Endodermal cell (in vitro differentiated cells): ENCODE measurements at regions not wholly inside any gene's neighbourhood (a gene's known extent, or its start where the extent isn't known, plus 50 kb on each side); places are given as distances from the start of the nearest gene placed in this dataset.

ENCODE experiments used
- DNase-seq: peaks from one replicate; pipeline ENCODE4 v3.0.0-alpha.2; 2017
- H3K27ac ChIP-seq: 2 replicates; pipeline ENCODE4 v1.5.1; 2013; ENCODE audit warnings: mild to moderate bottlenecking, low read depth, low read length, moderate library complexity
- H3K27me3 ChIP-seq: 2 replicates; pipeline ENCODE4 v1.6.1; 2013; ENCODE audit warnings: mild to moderate bottlenecking, low read length, moderate library complexity; ENCODE audit not compliant: insufficient read depth, control insufficient read depth, poor library complexity, severe bottlenecking
- H3K36me3 ChIP-seq: 2 replicates; pipeline ENCODE4 v1.7.0; 2013; ENCODE audit warnings: mild to moderate bottlenecking, low read length, moderate library complexity; ENCODE audit not compliant: control insufficient read depth, insufficient read depth
- H3K4me1 ChIP-seq: one replicate; pipeline ENCODE4 v1.7.0; 2013; ENCODE audit warnings: low read length; ENCODE audit not compliant: control insufficient read depth, insufficient read depth
- H3K4me3 ChIP-seq: 2 replicates; pipeline ENCODE4 v1.5.1; 2013; ENCODE audit warnings: mild to moderate bottlenecking, low read length, moderate library complexity
- H3K9ac ChIP-seq: 2 replicates; pipeline ENCODE4 v1.6.1; 2013; ENCODE audit warnings: mild to moderate bottlenecking, low read length, moderate library complexity; ENCODE audit not compliant: poor library complexity, severe bottlenecking; ENCODE audit errors: extremely low read depth
- H3K9me3 ChIP-seq: 2 replicates; pipeline ENCODE4 v1.6.1; 2013; ENCODE audit warnings: mild to moderate bottlenecking, low read length, moderate library complexity; ENCODE audit not compliant: control insufficient read depth
- H3K27ac Mint-ChIP-seq: 2 replicates; pipeline ENCODE4 v1.8.0; 2020; ENCODE audit warnings: mixed read lengths
- H3K27me3 Mint-ChIP-seq: 2 replicates; pipeline ENCODE4 v1.8.0; 2021; ENCODE audit warnings: mild to moderate bottlenecking, mixed read lengths; ENCODE audit not compliant: insufficient read depth
- H3K36me3 Mint-ChIP-seq: 2 replicates; pipeline ENCODE4 v1.8.0; 2020; ENCODE audit warnings: low read depth, mixed read lengths
- H3K4me1 Mint-ChIP-seq: 2 replicates; pipeline ENCODE4 v1.8.0; 2020; ENCODE audit warnings: mixed read lengths
- H3K4me3 Mint-ChIP-seq: 2 replicates; pipeline ENCODE4 v1.8.0; 2020; ENCODE audit warnings: mild to moderate bottlenecking, moderate library complexity, mixed read lengths
- H3K9me3 Mint-ChIP-seq: 2 replicates; pipeline ENCODE4 v1.8.0; 2020; ENCODE audit warnings: mild to moderate bottlenecking, mixed read lengths
- WGBS, 2 experiments: methylation state at CpG; one replicate each; pipeline versions ENCODE4 v1.1.5 to v1.1.7; 2013; ENCODE audit warnings: missing lambda C conversion rate in 2 of 2, mixed read lengths in 1 of 2; ENCODE audit not compliant: insufficient coverage in 1 of 2, insufficient read length in 1 of 2; 5-methylcytosine and 5-hydroxymethylcytosine counted together
- TF ChIP-seq, protein P1 (sequence below): fragments of 200-600 bp; sonication (generic); conservative IDR thresholded peaks from 2 replicates; pipeline ENCODE4 v1.5.0; 2021; ENCODE audit warnings: antibody characterized with exemption, mild to moderate bottlenecking

DNA sequence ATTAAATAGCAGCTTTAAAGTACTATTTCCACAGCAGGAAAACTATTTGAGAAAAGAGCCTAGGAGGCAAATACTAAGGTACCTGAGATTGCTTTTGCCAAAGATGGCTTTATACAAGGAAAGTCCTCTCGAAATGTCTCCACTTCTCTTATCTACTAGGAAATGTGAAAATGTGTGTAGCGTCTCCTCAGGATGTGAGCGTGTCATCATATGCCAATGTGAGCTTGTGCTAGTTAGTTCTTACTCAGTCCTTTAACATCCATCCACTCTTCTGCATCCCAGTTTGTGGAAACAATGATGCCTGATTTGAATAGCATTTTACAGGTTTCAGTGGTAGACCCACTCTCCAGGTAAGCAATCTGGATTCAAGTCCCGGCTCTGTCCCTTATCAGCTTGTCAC, 421.0 kb downstream of the DYNC2H1 start:
- H3K4me1 ChIP-seq = no peaks in the 10 kb centered on the region
- Mint-ChIP-seq H3K27me3 (no peaks in the 10 kb centered on the region), H3K27ac (no peak overlapping the region), H3K36me3 (no peaks in the 10 kb centered on the region), H3K9me3 (no peaks in the 10 kb centered on the region), H3K4me1 (peaks cover 6% of the 10 kb centered on the region), H3K4me3 (no peak overlapping the region)
- no peaks in the 10 kb centered on the region for H3K27me3 ChIP-seq
- 98 to 100% methylated on average over 3 of the region's 4 CpGs for WGBS, 2 experiments
- TF ChIP-seq, protein P1, sequence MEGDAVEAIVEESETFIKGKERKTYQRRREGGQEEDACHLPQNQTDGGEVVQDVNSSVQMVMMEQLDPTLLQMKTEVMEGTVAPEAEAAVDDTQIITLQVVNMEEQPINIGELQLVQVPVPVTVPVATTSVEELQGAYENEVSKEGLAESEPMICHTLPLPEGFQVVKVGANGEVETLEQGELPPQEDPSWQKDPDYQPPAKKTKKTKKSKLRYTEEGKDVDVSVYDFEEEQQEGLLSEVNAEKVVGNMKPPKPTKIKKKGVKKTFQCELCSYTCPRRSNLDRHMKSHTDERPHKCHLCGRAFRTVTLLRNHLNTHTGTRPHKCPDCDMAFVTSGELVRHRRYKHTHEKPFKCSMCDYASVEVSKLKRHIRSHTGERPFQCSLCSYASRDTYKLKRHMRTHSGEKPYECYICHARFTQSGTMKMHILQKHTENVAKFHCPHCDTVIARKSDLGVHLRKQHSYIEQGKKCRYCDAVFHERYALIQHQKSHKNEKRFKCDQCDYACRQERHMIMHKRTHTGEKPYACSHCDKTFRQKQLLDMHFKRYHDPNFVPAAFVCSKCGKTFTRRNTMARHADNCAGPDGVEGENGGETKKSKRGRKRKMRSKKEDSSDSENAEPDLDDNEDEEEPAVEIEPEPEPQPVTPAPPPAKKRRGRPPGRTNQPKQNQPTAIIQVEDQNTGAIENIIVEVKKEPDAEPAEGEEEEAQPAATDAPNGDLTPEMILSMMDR = no peak
- DNase-seq = no peak
- no peaks in the 10 kb centered on the region for H3K36me3 ChIP-seq
- no peak overlapping the region for H3K9ac ChIP-seq
- no peaks in the 10 kb centered on the region for H3K9me3 ChIP-seq
- no peak overlapping the region for H3K4me3 ChIP-seq
- no peak overlapping the region for H3K27ac ChIP-seq

DNA sequence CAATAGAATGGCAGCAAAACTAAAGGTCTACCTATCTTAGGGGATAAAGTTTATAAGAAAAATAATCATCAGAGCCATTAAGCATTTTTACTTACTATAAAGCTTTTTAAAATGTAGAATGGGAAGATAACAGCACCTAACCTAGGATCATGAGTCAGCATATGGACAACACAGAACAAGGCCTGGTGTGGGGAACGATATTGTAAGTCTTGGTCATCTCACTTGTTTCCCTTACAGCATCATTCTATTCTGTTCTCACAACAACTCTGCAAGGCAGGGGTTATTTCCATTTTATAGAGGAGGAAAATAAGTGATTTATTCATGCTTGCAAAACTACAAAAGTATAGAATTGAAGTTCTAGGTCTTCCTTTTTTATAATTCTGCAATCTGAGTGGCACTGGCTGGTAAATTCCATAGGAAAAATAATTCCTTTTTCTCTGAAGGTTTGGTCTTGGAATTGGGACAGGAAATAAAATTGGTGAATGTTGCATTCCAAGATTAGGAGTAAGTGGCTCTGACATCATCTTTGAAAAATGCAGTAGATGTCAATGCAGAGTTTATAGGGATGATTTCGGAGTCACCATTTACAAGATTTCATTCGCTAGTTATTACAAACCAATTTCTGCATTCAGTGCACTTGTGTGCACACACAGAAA, 423.0 kb downstream of the DYNC2H1 start:
- Mint-ChIP-seq H3K4me1 (peaks cover 19% of the 10 kb centered on the region), H3K36me3 (no peaks in the 10 kb centered on the region), H3K4me3 (no peak overlapping the region), H3K27me3 (no peaks in the 10 kb centered on the region), H3K27ac (no peak overlapping the region), H3K9me3 (no peaks in the 10 kb centered on the region)
- DNase-seq = no peak
- no peaks in the 10 kb centered on the region for H3K9me3 ChIP-seq
- no peaks in the 10 kb centered on the region for H3K27me3 ChIP-seq
- no peak overlapping the region for H3K27ac ChIP-seq
- no peaks in the 10 kb centered on the region for H3K36me3 ChIP-seq
- TF ChIP-seq, protein P1 = no peak
- whole genome bisulfite sequencing, 2 experiments = 90 to 100% methylated on average over 2 to 3 of the region's 3 CpGs
- H3K9ac ChIP-seq = no peak overlapping the region
- no peak overlapping the region for H3K4me3 ChIP-seq
- no peaks in the 10 kb centered on the region for H3K4me1 ChIP-seq

DNA sequence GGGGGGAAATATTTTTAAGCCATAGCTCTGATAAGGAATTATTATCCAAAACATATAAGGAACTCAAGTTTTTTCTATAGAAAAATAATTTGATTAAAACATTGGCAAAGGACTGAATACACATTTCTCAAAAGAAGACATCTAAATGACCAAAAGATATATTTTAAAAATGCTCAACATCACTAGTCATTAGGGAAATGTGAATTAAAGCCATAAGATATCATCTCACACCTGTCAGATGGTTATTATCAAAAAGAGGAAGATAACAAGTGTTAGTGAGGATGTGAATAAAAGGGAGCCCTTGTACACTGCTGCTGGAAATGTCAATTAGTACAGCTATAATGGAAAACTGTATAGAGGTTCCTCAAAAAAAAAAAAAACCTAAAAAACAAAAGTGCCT, 425.0 kb downstream of the DYNC2H1 start:
- Mint-ChIP-seq H3K36me3 (no peaks in the 10 kb centered on the region), H3K4me1 (peaks cover 19% of the 10 kb centered on the region), H3K9me3 (no peaks in the 10 kb centered on the region), H3K27me3 (no peaks in the 10 kb centered on the region), H3K27ac (no peak overlapping the region), H3K4me3 (no peak overlapping the region)
- Histone ChIP-seq H3K36me3 (no peaks in the 10 kb centered on the region), H3K4me3 (no peak overlapping the region), H3K27me3 (no peaks in the 10 kb centered on the region), H3K9ac (no peak overlapping the region), H3K4me1 (no peaks in the 10 kb centered on the region), H3K9me3 (no peaks in the 10 kb centered on the region), H3K27ac (no peak overlapping the region)
- TF ChIP-seq, protein P1 = no peak
- DNase-seq = no peak
